ENCODE measurements at regions not wholly inside any gene's neighbourhood (a gene's known extent, or its start where the extent isn't known, plus 50 kb on each side); places are given as distances from the start of the nearest gene placed in this dataset.

GRCh38 chr21:25054689-25055088, 552.6 kb downstream of the MRPL39 start:
- no peak for TF ChIP-seq POLR2A (IDR thresholded peaks at IDR 0.05; ENCODE audit: low read depth, low read length)
- TF ChIP-seq RAD21 (IDR thresholded peaks at IDR 0.05; ENCODE audit: low read length) = no peak
- TF ChIP-seq CTCF (conservative IDR thresholded peaks at IDR 0.05; ENCODE audit: low read depth, low read length) = no peak
- TF ChIP-seq BHLHE40 (IDR thresholded peaks at IDR 0.05; ENCODE audit: low read depth, low read length) = no peak
- no peak for TF ChIP-seq RFX5 (IDR thresholded peaks at IDR 0.05; ENCODE audit: low read depth, low read length)
- no peak for TF ChIP-seq MAZ (IDR thresholded peaks at IDR 0.05; ENCODE audit: borderline replicate concordance, low read depth, low read length)
- no peak for TF ChIP-seq RCOR1 (IDR thresholded peaks at IDR 0.05; ENCODE audit: insufficient replicate concordance, low read length)
- TF ChIP-seq NFE2L2 (IDR thresholded peaks at IDR 0.05; ENCODE audit: low read depth, low read length) = no peak

Data from IMR-90 (cell line).